Superior temporal gyrus (tissue), 1 donor: ENCODE measurements at regions not wholly inside any gene's neighbourhood (a gene's known extent, or its start where the extent isn't known, plus 50 kb on each side); places are given as distances from the start of the nearest gene placed in this dataset.

ENCODE experiments used
- DNase-seq: peaks from one replicate; pipeline ENCODE4 v3.0.0-alpha.2; 2016; ENCODE audit errors: extremely low spot score

DNA sequence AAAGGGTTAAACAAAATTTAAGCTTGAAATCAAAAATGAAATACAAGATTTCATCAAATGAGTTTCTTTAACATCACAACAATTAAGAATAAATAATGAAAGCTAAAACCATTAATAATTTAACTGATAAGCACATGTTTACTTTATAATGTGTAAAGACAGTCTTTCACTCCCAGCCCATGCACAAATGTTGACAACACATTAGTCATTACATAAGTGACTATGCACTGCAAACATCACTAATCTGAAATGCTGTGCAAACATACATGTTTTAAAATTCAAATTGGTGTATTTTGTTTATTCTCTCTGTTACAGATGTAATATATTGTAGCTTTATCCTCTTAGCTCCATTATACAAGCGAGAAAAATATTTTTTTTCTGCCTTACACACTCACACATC lies 220.6 kb upstream of the CPXCR1 start:
- DNase-seq = no peak

DNA sequence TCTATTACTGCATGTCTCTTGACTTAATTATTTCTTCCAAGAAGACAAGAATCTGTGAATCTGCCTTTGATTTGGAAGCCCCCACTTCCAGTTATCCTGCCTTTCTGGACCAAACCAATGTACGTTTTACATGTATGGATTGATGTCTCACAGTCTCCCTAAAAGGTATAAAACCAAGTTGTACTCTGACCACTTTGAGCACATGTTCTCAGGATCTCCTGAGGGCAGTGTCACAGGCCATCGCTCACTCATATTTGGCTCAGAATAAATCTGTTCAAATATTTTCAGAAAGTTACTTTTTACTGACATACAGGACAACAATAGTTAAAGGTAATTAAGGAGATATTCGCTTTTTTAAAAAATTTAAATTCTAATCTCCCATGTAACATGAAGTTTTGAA lies 188.6 kb upstream of the CPXCR1 start:
- DNase-seq = no peak

DNA sequence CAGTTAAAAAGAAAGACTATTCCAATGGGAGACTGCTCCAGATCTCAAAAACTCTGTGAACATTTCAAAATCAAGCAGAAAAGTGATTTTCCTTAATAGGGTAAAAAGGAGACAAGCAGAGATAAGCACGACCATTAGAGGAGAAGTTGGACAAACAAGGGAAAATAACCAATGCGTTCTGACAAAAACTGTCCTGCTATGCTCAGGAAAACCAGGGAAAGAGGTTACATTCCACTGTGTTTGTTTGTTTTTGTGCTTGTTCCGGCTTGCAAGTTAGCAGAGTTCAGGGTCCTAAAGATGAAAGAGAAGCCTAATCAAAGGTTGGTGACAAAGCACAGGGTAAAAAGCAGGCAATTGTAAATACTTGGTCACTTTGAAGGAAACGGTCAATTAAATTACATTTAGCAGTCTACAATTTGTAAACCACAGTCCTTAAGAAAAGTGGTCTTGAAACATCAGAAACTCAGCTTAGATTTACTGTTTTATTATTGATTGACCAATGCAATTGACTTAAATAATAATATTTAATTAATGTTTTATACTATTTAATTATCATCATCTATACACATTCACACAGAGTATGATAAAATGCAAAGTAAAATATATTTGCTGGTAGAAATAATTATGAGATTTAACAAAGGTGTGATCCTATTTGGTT lies 186.2 kb upstream of the CPXCR1 start:
- DNase-seq = peak; percentile 17

DNA sequence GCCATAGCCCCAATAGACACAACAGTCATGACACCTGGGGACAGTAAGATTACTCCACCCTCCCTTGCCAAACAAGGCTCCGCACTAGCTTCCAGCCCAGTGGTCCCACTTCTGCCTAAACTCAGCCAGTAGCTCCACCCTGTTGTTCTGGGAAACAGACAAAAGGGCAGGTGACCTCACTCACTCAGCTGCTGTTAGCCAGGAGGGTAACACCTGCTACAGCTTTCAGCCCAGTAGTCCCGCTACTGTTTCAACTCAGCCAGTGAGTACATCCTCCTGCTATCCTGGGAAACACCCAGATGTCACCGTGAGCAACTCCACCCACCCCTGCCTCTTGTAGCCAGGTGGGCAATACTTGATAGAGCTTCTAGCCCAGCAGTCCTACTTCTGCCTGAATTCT lies 162.7 kb upstream of the CPXCR1 start:
- DNase-seq = no peak

DNA sequence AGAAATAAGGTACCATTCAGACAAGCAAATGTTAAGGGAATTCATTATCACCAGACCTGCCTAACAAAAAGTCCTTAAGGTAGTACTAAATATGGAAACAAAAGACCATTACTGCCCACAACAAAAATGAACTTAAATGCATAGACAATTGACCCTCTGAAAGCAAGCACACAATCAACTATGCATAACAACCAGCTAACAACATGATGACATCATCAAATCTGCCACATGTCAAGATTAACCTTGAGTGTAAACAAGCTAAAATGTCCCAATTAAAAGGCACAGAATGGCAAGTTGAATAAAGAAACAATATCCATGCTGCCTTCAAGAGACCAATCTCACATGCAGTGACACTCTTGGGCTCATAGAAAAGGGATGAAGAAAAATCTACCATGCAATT lies 160.7 kb upstream of the CPXCR1 start:
- no peak for DNase-seq

DNA sequence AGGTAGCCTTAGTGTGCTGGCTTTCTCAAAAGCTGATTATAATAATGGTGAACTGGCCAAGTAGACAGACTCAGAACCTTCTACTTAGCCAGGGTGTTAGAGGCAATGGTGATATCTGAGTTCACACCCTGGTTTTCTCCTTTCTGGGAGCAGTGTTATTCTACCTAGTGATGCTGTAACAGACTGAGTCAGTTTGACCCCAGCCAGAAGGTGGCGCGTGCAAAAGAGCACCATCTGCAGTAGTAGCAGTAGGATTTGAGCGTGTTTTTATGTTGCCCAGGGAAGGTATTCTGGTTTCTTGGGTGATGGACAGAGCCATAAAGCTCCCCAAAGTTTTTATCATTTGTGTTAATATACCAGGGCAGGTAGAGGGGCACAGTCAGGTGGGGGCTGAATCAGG lies 143.8 kb upstream of the CPXCR1 start:
- DNase-seq = no peak

DNA sequence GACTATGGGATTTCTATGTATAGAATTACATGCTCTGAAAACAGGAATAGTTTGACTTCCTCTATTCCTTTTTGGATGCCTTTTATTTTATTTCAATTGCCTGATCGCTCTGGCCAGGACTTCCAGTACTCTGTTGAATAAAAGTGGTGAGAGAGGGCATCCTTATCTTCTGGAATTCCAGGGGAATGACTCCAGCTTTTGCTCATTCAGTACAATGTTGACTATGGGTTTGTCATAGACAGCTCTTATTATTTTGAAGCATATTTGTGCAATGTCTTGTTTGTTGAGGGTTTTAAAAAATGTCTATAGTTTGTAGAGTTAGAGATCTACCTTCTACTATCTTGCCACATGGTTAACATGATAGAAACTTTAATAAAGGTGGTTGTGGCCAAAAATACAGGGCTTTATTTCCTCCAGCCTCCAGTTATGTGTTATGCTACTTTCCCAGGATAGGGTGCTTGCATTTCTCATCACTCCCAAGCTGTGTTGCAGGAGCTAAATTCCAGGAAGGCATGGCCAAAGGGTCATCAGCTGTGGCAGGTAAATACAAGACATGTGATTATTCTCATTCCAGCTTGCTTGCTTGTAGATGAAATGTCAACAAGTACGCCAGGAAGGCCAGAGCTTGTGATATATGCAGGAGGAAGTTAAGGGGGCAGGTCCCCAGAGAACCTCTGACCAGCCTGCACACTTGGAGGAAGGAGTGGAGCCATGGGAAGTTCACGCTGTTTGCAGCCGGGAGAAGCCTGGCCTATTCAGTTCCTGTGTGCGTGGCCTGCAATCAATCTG lies 142.4 kb upstream of the CPXCR1 start:
- no peak for DNase-seq

DNA sequence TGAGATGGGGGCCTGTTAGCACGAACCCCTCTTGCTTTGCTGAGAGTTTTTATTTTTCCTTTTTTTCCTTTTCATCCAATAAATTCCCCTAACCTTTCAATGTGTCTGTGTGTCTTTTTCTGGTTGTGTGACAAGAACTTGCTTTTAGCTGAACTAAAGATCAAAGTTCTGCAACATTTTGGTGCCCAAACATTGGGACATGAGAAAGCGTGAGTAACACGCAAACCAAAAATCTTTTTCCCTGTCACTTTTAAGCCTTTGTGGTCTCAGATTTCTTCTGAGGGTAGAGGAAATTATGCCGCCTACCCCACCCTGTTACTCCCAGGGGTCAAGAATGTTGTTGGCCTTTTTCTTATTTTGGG lies 141.8 kb upstream of the CPXCR1 start:
- no peak for DNase-seq

DNA sequence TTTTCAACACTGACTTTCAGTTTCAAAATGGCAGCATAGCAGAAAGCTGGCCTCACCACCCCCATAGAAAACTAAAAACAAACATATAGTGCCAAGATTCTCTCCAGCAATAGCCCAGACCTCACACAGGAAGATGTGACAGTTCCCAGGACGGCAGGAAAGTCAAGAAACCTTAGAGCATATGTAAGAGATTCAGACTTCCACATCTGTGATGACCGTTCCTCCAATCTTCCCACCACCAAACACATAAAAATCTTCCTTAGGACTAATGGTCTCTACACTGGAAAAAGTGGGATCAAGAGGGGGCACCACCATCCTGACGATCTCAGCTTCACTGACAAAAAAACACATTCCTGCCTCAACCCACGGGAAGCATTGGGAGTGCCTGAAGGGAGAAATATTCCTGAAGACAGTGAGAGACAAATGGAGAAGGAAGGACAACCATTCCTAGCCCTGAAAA lies 134.1 kb upstream of the CPXCR1 start:
- peak; percentile 9 for DNase-seq

DNA sequence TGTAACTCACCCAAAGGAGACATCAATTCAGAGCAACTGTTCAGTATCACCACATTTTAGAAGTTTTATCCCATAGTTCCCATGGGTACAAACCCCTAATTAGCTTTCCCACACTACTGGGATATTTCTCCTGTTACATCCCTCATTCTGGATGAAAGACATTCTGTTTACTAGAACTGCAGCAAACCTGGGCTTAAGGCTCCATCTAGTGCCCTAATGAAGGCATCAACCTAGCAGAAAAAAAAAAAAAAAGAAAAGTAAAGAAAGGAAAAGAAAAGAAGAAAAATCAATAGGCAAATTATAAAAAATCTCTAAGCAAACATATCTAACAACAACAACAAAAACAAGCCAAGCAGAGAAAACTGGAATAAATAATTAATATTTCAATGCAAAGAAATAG lies 133.7 kb upstream of the CPXCR1 start:
- DNase-seq = peak; percentile 59

DNA sequence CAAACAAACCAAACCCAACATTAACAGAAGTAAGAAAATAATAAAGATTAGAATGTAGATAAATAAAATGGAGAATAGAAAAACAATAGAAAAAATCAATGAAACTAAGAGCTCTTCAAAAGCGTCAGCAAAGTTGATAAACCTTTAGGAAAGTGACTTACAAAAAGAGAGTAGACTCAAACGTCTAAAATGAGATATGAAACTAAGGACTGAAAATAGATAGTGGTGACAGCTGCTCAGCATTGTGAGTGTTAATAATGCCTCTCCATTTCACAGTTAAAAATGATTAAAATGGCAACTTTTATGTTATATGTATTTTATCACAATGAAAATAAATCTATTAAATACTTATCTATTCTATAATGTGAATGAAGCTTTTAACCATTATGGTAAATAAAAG lies 125.7 kb upstream of the CPXCR1 start:
- no peak for DNase-seq

DNA sequence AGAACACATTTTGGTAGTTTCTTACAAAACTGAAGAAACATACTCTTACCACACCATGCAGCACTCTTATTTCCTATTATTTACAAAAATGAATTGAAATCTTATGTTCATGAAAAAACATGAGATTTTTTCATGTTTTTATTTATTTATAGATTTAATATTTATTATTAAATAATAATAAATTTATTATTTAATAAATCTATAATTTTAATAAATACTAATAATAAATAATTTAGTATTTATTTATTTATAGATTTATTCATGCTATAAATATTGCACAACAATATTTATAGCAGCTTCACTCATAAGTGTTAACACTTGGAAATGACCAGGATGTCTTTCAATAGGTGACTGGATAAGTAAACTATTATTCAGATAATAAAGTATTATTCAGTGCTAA lies 91.6 kb upstream of the CPXCR1 start:
- DNase-seq = no peak

DNA sequence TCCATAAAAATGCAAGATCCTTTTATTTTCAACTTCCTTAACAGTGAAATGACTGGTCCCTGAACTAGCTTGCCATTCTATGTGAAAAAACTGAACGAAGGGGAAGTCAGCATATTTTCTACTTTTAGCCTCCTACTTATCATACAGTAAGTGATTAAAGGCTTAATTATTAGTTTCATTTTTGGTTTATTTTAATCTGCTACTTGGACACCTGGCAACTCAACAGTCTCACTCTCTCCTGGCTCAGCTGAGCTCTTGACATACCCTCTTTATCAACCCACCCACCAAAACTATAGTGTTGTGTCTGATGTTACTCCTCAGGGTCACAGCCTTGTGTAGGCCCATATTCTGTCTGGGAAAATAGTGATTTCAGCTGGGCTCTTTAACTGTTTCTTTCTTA lies 86.2 kb upstream of the CPXCR1 start:
- DNase-seq = no peak

DNA sequence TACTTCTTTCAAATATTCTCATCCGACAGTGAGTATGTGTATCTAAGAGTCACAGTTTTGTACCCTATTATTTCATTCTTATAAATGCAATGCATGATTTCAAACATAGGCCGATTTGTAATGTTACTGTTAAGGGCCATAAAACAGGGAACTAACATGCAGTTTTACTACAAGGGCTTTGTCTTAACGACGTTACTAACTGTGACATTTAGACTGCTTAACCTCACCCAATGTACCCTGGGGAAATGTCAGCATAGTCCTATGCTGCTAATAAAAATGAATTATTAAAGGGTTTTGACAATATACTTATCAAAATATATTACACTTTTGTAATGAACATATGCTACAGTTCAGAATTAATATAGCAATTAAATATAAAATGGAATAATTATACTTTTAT lies 74.8 kb upstream of the CPXCR1 start:
- no peak for DNase-seq
